Cardiac muscle cell (in vitro differentiated cells and primary cell): ENCODE measurements at regions not wholly inside any gene's neighbourhood (a gene's known extent, or its start where the extent isn't known, plus 50 kb on each side); places are given as distances from the start of the nearest gene placed in this dataset.

Source experiments
- DNase-seq, 2 donors: peaks; one replicate each; pipeline versions ENCODE4 v3.0.0 to v3.0.0-alpha.2; 2010 to 2017; ENCODE audit warnings: low read depth in 1 of 2, low spot score in 1 of 2
- H3K27ac ChIP-seq: fragments of 200-600 bp; sonication (generic); 2 replicates; pipeline ENCODE4 v1.5.1; 2016
- H3K27me3 ChIP-seq: fragments of 200-600 bp; sonication (generic); 2 replicates; pipeline ENCODE4 v1.6.0; 2016; ENCODE audit warnings: control low read depth
- H3K36me3 ChIP-seq: fragments of 200-600 bp; sonication (generic); 2 replicates; pipeline ENCODE4 v1.5.1; 2016; ENCODE audit warnings: control low read depth
- H3K4me1 ChIP-seq: fragments of 200-600 bp; sonication (generic); 2 replicates; pipeline ENCODE4 v1.8.1; 2017; ENCODE audit warnings: low read depth, mild to moderate bottlenecking, mixed run types
- H3K4me3 ChIP-seq: fragments of 200-600 bp; sonication (generic); 2 replicates; pipeline ENCODE4 v1.5.1; 2016; ENCODE audit warnings: mild to moderate bottlenecking
- H3K9me3 ChIP-seq: fragments of 200-600 bp; sonication (generic); 2 replicates; pipeline ENCODE4 v1.5.1; 2017; ENCODE audit warnings: low read depth, mild to moderate bottlenecking, control low read depth
- CTCF ChIP-seq: IDR thresholded peaks from 2 replicates; pipeline ENCODE4 v1.5.1; 2012; ENCODE audit warnings: low read depth, mild to moderate bottlenecking, low read length

GRCh38 chr2:221970389-221970788, 328.4 kb downstream of the PAX3 start:
- H3K9me3 ChIP-seq: no peaks in the 10 kb centered on the region
- no peaks in the 10 kb centered on the region for H3K27me3 ChIP-seq
- no peak for TF ChIP-seq CTCF
- H3K4me3 ChIP-seq: no peak overlapping the region
- H3K36me3 ChIP-seq: no peaks in the 10 kb centered on the region
- DNase-seq: no peak
- peaks cover 6% of the 10 kb centered on the region for H3K4me1 ChIP-seq
- no peak overlapping the region for H3K27ac ChIP-seq

GRCh38 chr2:221969830-221970144, 329.0 kb downstream of the PAX3 start:
- H3K4me3 ChIP-seq: no peak overlapping the region
- TF ChIP-seq CTCF: no peak

GRCh38 chr2:221969087-221969829, 329.5 kb downstream of the PAX3 start:
- H3K4me3 ChIP-seq: no peak overlapping the region
- no peak overlapping the region for H3K27ac ChIP-seq
- no peaks in the 10 kb centered on the region for H3K36me3 ChIP-seq
- no peaks in the 10 kb centered on the region for H3K9me3 ChIP-seq
- TF ChIP-seq CTCF: peak; percentile 68
- peaks cover 6% of the 10 kb centered on the region for H3K4me1 ChIP-seq
- DNase-seq: peak; percentile 49 to 50
- no peaks in the 10 kb centered on the region for H3K27me3 ChIP-seq

More at GRCh38 chr2:221969830-221970144, 329.0 kb downstream of the PAX3 start:
- no peaks in the 10 kb centered on the region for H3K27me3 ChIP-seq
- no peaks in the 10 kb centered on the region for H3K9me3 ChIP-seq
- DNase-seq: no peak
- H3K36me3 ChIP-seq: no peaks in the 10 kb centered on the region
- H3K4me1 ChIP-seq: peaks cover 6% of the 10 kb centered on the region
- no peak overlapping the region for H3K27ac ChIP-seq

GRCh38 chr2:221962186-221962585, 336.6 kb downstream of the PAX3 start:
- DNase-seq: no peak
- Histone ChIP-seq H3K4me1 (peaks cover 6% of the 10 kb centered on the region), H3K4me3 (no peak overlapping the region), H3K27me3 (no peaks in the 10 kb centered on the region), H3K36me3 (no peaks in the 10 kb centered on the region), H3K9me3 (no peaks in the 10 kb centered on the region), H3K27ac (no peak overlapping the region)
- no peak for TF ChIP-seq CTCF

- Histone ChIP-seq H3K36me3 (no peaks in the 10 kb centered on the region), H3K4me3 (no peak overlapping the region), H3K27ac (no peak overlapping the region), H3K9me3 (no peaks in the 10 kb centered on the region), H3K27me3 (no peaks in the 10 kb centered on the region), H3K4me1 (peaks cover 6% of the 10 kb centered on the region)
- DNase-seq: no peak
- TF ChIP-seq CTCF: no peak
Observed at GRCh38 chr2:221961561-221961960, 337.2 kb downstream of the PAX3 start.
